ENCODE measurements at regions not wholly inside any gene's neighbourhood (a gene's known extent, or its start where the extent isn't known, plus 50 kb on each side); places are given as distances from the start of the nearest gene placed in this dataset.

DNA sequence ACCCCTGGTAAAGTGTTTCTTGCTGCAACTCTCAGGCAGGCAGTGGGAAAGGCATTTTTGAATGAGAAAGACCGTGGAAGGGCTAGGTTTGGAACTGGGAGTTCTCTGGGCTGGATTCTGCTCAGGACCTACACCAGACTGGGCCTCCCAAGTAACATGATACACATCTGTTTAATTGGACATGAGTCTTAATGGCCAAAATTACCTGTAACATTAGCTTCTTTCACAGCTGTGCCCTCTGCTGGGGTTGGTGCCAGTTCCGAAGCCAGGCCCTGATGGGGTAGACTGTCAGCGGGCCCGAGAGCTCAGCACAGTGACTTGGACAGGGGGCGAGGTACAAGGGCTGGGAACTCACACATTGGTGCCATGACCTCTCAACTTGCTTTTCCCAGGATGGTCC is 118.9 kb upstream of the IRX3 start:
- DNase-seq, result no peak
- Mint-ChIP-seq H3K4me1 (ENCODE audit: low read depth, unreplicated experiment) (no peaks in the 10 kb centered on the region), H3K4me3 (ENCODE audit: low read depth, unreplicated experiment) (no peak overlapping the region), H3K27me3 (ENCODE audit: unreplicated experiment) (peaks cover 66% of the 10 kb centered on the region), H3K27ac (ENCODE audit: unreplicated experiment) (no peak overlapping the region), H3K36me3 (ENCODE audit: insufficient read depth, unreplicated experiment) (no peaks in the 10 kb centered on the region), H3K9me3 (ENCODE audit: low read depth, unreplicated experiment) (peaks cover 2% of the 10 kb centered on the region)
- TF ChIP-seq, protein P1, sequence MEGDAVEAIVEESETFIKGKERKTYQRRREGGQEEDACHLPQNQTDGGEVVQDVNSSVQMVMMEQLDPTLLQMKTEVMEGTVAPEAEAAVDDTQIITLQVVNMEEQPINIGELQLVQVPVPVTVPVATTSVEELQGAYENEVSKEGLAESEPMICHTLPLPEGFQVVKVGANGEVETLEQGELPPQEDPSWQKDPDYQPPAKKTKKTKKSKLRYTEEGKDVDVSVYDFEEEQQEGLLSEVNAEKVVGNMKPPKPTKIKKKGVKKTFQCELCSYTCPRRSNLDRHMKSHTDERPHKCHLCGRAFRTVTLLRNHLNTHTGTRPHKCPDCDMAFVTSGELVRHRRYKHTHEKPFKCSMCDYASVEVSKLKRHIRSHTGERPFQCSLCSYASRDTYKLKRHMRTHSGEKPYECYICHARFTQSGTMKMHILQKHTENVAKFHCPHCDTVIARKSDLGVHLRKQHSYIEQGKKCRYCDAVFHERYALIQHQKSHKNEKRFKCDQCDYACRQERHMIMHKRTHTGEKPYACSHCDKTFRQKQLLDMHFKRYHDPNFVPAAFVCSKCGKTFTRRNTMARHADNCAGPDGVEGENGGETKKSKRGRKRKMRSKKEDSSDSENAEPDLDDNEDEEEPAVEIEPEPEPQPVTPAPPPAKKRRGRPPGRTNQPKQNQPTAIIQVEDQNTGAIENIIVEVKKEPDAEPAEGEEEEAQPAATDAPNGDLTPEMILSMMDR (IDR thresholded peaks at IDR 0.05; ENCODE audit: unreplicated experiment), result no peak
- BruUV-seq (replicated peaks), result no TSS peak
- intact Hi-C loops (cut with micrococcal nuclease; ENCODE audit: unreplicated experiment), result no loop called here
- CTCF ChIA-PET, result no interaction called here

DNA sequence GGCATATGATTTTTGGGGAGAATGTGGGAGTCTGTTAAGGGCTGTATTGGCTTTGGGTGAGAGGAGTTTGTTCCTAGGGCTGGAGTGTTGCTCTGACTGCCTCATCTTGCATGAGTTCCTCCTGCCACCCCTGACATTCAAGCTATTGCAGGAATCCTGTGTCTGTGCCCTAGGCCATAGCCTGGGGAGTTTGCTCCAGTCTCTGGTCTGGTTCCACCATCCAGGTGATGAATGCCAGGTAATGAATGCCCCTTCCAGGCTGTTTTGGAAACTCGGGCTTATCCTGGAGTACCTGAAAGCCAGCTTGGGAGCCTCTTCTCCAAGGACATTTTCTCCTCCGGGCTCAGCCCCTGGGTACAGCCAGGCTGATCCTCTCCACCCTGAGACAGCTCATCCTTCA is 117.0 kb upstream of the IRX3 start:
- no peak overlapping the region for H3K27ac Mint-ChIP-seq (ENCODE audit: unreplicated experiment)
- TF ChIP-seq, protein P1 (IDR thresholded peaks at IDR 0.05; ENCODE audit: unreplicated experiment), result no peak
- intact Hi-C loops (cut with micrococcal nuclease; ENCODE audit: unreplicated experiment), result no loop called here
- no peak for DNase-seq
- H3K9me3 Mint-ChIP-seq (ENCODE audit: low read depth, unreplicated experiment), result peaks cover 2% of the 10 kb centered on the region
- no peak overlapping the region for H3K4me3 Mint-ChIP-seq (ENCODE audit: low read depth, unreplicated experiment)
- H3K36me3 Mint-ChIP-seq (ENCODE audit: insufficient read depth, unreplicated experiment), result no peaks in the 10 kb centered on the region
- H3K4me1 Mint-ChIP-seq (ENCODE audit: low read depth, unreplicated experiment), result no peaks in the 10 kb centered on the region
- no TSS peak for BruUV-seq (replicated peaks)
- CTCF ChIA-PET, result no interaction called here
- peaks cover 60% of the 10 kb centered on the region for H3K27me3 Mint-ChIP-seq (ENCODE audit: unreplicated experiment)

DNA sequence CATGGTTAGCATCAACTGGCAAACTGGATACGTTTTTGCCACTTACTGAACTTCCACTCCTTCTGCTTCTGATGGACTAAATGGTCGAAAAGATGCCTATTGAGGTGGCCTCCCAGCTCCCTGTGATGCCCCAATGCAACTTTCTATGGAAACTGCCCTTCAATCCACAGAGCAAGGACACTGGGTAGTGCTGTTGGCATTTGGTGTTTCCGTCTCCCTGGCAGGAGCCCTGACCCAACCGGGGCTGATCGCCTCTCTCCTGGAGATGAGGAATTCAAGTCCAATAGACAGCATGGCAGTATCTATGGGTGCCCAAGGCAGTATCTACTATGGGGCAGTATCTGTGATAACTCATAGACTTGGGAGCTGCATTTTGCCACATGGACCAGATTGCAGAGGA is 116.3 kb upstream of the IRX3 start:
- no peak overlapping the region for H3K27ac Mint-ChIP-seq (ENCODE audit: unreplicated experiment)
- no peak for DNase-seq
- H3K4me1 Mint-ChIP-seq (ENCODE audit: low read depth, unreplicated experiment), result no peaks in the 10 kb centered on the region
- no TSS peak for BruUV-seq (replicated peaks)
- H3K4me3 Mint-ChIP-seq (ENCODE audit: low read depth, unreplicated experiment), result no peak overlapping the region
- peaks cover 2% of the 10 kb centered on the region for H3K9me3 Mint-ChIP-seq (ENCODE audit: low read depth, unreplicated experiment)
- CTCF ChIA-PET, result no interaction called here
- TF ChIP-seq, protein P1 (IDR thresholded peaks at IDR 0.05; ENCODE audit: unreplicated experiment), result no peak
- no peaks in the 10 kb centered on the region for H3K36me3 Mint-ChIP-seq (ENCODE audit: insufficient read depth, unreplicated experiment)
- H3K27me3 Mint-ChIP-seq (ENCODE audit: unreplicated experiment), result peaks cover 60% of the 10 kb centered on the region
- intact Hi-C loops (cut with micrococcal nuclease; ENCODE audit: unreplicated experiment), result no loop called here

DNA sequence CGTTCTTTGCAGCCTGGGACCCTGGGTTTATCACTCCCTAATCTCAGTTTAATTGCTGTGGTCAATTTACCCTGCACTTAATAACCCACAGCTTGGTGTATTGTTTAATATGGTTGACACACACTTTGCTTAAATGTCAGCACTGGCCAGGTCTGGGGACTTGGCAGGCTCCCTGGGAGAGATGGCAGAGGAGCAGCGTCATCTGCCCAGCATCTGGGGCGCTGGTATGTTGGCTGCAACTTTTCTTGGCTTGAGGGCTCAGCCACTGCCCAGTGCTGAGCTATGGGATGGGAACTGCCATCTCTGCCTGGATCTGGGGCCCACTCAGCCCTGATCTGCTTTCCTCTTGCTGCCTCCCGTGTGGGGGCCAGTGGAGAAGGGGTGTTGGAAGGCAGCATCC is 115.7 kb upstream of the IRX3 start:
- Mint-ChIP-seq H3K9me3 (ENCODE audit: low read depth, unreplicated experiment) (peaks cover 2% of the 10 kb centered on the region), H3K27me3 (ENCODE audit: unreplicated experiment) (peaks cover 60% of the 10 kb centered on the region), H3K4me1 (ENCODE audit: low read depth, unreplicated experiment) (no peaks in the 10 kb centered on the region), H3K27ac (ENCODE audit: unreplicated experiment) (no peak overlapping the region), H3K4me3 (ENCODE audit: low read depth, unreplicated experiment) (no peak overlapping the region), H3K36me3 (ENCODE audit: insufficient read depth, unreplicated experiment) (no peaks in the 10 kb centered on the region)
- no peak for DNase-seq
- CTCF ChIA-PET, result no interaction called here
- no TSS peak for BruUV-seq (replicated peaks)
- intact Hi-C loops (cut with micrococcal nuclease; ENCODE audit: unreplicated experiment), result no loop called here
- TF ChIP-seq, protein P1 (IDR thresholded peaks at IDR 0.05; ENCODE audit: unreplicated experiment), result no peak

DNA sequence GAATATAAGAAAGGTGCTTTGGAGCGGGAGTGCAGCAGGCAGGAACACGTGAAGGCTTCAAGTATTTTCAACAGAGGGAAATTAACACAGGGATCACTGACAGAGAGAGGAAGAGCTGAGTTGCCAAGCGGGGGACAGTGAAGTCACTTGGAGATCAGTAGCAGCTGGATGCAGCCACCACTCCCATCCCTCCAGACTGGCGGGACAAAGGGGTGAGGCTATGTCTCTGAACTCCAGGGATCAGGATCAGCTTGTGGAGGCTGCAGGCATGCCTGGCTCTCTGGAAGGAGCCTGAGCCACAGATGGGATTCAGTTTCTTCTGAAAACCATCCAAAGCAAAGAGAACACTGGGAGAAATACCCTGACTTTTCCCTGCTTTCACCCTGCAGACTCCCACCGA is 113.7 kb upstream of the IRX3 start:
- TF ChIP-seq, protein P1 (IDR thresholded peaks at IDR 0.05; ENCODE audit: unreplicated experiment), result no peak

More for the DNA sequence above, 113.7 kb upstream of the IRX3 start:
- intact Hi-C loops (cut with micrococcal nuclease; ENCODE audit: unreplicated experiment), result no loop called here
- peaks cover 6% of the 10 kb centered on the region for H3K9me3 Mint-ChIP-seq (ENCODE audit: low read depth, unreplicated experiment)
- DNase-seq, result no peak
- no TSS peak for BruUV-seq (replicated peaks)
- H3K27me3 Mint-ChIP-seq (ENCODE audit: unreplicated experiment), result peaks cover 60% of the 10 kb centered on the region
- no peaks in the 10 kb centered on the region for H3K36me3 Mint-ChIP-seq (ENCODE audit: insufficient read depth, unreplicated experiment)
- H3K4me1 Mint-ChIP-seq (ENCODE audit: low read depth, unreplicated experiment), result no peaks in the 10 kb centered on the region
- H3K27ac Mint-ChIP-seq (ENCODE audit: unreplicated experiment), result no peak overlapping the region
- CTCF ChIA-PET, result no interaction called here
- H3K4me3 Mint-ChIP-seq (ENCODE audit: low read depth, unreplicated experiment), result no peak overlapping the region
